KMS-11 (cell line): ENCODE measurements at regions not wholly inside any gene's neighbourhood (a gene's known extent, or its start where the extent isn't known, plus 50 kb on each side); places are given as distances from the start of the nearest gene placed in this dataset.

ENCODE experiments used
- H2AFZ ChIP-seq: fragments of 200-600 bp; sonication (generic); 2 replicates; pipeline ENCODE4 v1.6.1; 2016; ENCODE audit warnings: antibody characterized with exemption, mixed run types, low read depth
- H3K27ac ChIP-seq: fragments of 200-600 bp; sonication (generic); 2 replicates; pipeline ENCODE4 v1.6.1; 2016; ENCODE audit warnings: mild to moderate bottlenecking, mixed run types
- H3K27me3 ChIP-seq: fragments of 200-600 bp; sonication (generic); 2 replicates; pipeline ENCODE4 v1.6.1; 2017; ENCODE audit warnings: mild to moderate bottlenecking, low read depth, mixed run types, moderate library complexity; ENCODE audit not compliant: insufficient read depth
- H3K36me3 ChIP-seq: fragments of 200-600 bp; sonication (generic); 2 replicates; pipeline ENCODE4 v1.6.1; 2017; ENCODE audit warnings: mild to moderate bottlenecking, mixed run types; ENCODE audit not compliant: insufficient read depth
- H3K4me1 ChIP-seq: fragments of 200-600 bp; sonication (generic); 2 replicates; pipeline ENCODE4 v1.6.1; 2016; ENCODE audit warnings: mild to moderate bottlenecking, low read depth, mixed run types; ENCODE audit not compliant: poor library complexity, severe bottlenecking
- H3K4me2 ChIP-seq: fragments of 200-600 bp; sonication (generic); 2 replicates; pipeline ENCODE4 v1.7.0; 2016; ENCODE audit warnings: mild to moderate bottlenecking, mixed run types
- H3K4me3 ChIP-seq: fragments of 200-600 bp; sonication (generic); IDR thresholded peaks from 2 replicates; pipeline ENCODE4 v1.6.1; 2017; ENCODE audit warnings: low read depth, low read length, mixed read lengths; ENCODE audit not compliant: insufficient read depth
- H3K79me2 ChIP-seq: fragments of 200-600 bp; sonication (generic); 2 replicates; pipeline ENCODE4 v1.6.1; 2016; ENCODE audit warnings: low read depth, mixed run types; ENCODE audit not compliant: insufficient read depth
- H3K9ac ChIP-seq: fragments of 200-600 bp; sonication (generic); 2 replicates; pipeline ENCODE4 v1.6.1; 2016; ENCODE audit warnings: mild to moderate bottlenecking, mixed run types
- H4K20me1 ChIP-seq: fragments of 200-600 bp; sonication (generic); 2 replicates; pipeline ENCODE4 v1.6.1; 2016; ENCODE audit warnings: mild to moderate bottlenecking, mixed run types; ENCODE audit not compliant: insufficient read depth
- TF ChIP-seq, protein P1 (sequence below): fragments of 200-600 bp; sonication (generic); conservative IDR thresholded peaks from 2 replicates; pipeline ENCODE4 v1.6.1; 2017; ENCODE audit warnings: low read depth, mild to moderate bottlenecking, antibody characterized with exemption, low read length, moderate library complexity, mixed read lengths

DNA sequence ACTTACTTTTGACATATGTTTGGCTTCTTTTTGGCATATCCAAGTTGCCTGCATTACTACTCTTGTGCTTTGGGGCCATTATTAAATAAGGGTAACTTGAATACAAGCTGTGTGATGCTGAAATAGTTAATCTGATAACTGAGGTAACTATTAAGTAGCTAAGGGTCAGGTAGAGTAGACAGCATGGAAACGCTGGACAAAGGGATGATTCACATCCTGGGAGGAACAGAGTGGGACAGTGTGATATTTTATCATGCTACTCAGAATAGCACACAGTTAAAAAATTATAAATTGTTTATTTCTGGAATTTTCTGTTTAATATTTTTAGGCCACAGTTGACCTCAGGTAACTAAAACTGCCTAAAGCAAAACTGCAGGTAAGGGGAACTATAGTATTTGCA, 483.9 kb downstream of the RFPL4B start:
- H2AFZ ChIP-seq, result no peak overlapping the region
- no peak overlapping the region for H3K4me2 ChIP-seq
- H4K20me1 ChIP-seq, result no peaks in the 10 kb centered on the region
- TF ChIP-seq, protein P1, sequence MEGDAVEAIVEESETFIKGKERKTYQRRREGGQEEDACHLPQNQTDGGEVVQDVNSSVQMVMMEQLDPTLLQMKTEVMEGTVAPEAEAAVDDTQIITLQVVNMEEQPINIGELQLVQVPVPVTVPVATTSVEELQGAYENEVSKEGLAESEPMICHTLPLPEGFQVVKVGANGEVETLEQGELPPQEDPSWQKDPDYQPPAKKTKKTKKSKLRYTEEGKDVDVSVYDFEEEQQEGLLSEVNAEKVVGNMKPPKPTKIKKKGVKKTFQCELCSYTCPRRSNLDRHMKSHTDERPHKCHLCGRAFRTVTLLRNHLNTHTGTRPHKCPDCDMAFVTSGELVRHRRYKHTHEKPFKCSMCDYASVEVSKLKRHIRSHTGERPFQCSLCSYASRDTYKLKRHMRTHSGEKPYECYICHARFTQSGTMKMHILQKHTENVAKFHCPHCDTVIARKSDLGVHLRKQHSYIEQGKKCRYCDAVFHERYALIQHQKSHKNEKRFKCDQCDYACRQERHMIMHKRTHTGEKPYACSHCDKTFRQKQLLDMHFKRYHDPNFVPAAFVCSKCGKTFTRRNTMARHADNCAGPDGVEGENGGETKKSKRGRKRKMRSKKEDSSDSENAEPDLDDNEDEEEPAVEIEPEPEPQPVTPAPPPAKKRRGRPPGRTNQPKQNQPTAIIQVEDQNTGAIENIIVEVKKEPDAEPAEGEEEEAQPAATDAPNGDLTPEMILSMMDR, result no peak
- H3K27ac ChIP-seq, result no peak overlapping the region
- no peaks in the 10 kb centered on the region for H3K36me3 ChIP-seq
- H3K4me3 ChIP-seq, result no peak overlapping the region
- no peaks in the 10 kb centered on the region for H3K27me3 ChIP-seq
- H3K4me1 ChIP-seq, result no peaks in the 10 kb centered on the region
- H3K9ac ChIP-seq, result no peak overlapping the region
- no peaks in the 10 kb centered on the region for H3K79me2 ChIP-seq

DNA sequence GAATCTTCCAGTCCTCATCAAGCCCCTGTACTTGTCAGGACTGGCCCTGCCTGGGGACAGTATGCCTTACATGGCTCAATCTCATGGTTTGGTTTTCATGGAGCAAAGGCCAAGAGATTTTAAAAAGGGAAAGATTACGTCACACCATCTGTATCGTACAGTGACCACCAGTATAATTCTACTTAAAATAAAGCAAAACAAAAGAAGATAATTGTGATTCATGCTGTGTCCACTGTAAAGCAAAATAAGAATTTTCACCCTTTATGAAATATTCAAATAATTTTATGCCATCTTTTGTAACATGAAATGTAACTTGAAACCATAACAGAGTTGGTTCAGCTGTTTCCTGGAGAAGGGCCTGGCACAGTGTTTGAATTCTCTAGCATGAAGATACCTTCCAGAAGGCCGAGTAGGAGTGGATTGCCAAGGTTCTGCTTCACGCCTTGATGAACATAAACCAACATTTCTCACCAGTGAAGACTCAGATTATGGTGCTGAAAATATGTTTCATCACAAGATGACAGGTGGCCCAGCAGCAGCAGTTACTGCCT, 486.5 kb downstream of the RFPL4B start:
- no peaks in the 10 kb centered on the region for H3K36me3 ChIP-seq
- H3K9ac ChIP-seq, result no peak overlapping the region
- no peak overlapping the region for H3K4me3 ChIP-seq
- no peaks in the 10 kb centered on the region for H3K4me1 ChIP-seq
- no peaks in the 10 kb centered on the region for H3K27me3 ChIP-seq
- no peak overlapping the region for H3K4me2 ChIP-seq
- TF ChIP-seq, protein P1, result no peak
- H3K79me2 ChIP-seq, result no peaks in the 10 kb centered on the region
- no peaks in the 10 kb centered on the region for H4K20me1 ChIP-seq
- no peak overlapping the region for H2AFZ ChIP-seq
- no peak overlapping the region for H3K27ac ChIP-seq

DNA sequence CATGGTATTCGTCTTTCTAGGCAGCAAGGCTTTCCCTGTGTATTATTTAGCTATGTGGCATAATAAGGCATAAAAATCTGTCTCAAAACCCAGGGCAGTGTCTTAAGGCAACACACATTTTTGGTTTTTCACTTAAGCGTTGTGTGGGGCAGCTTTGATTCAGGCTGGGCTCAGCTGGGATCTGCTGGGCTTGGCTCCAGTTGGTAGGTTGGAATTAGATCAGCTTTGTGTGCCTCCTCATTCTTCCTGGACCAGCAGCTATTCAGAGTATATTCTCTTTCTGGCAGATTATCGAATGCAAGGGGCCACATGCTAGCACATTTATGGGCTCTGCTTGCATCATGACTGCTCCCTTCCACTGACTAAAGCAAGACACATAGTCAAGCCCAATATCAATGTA, 487.9 kb downstream of the RFPL4B start:
- no peak overlapping the region for H3K4me2 ChIP-seq
- H3K79me2 ChIP-seq, result no peaks in the 10 kb centered on the region
- H3K27me3 ChIP-seq, result no peaks in the 10 kb centered on the region
- no peak overlapping the region for H2AFZ ChIP-seq
- no peak overlapping the region for H3K27ac ChIP-seq
- H4K20me1 ChIP-seq, result no peaks in the 10 kb centered on the region
- H3K9ac ChIP-seq, result no peak overlapping the region
- no peaks in the 10 kb centered on the region for H3K4me1 ChIP-seq
- TF ChIP-seq, protein P1, result no peak
- no peak overlapping the region for H3K4me3 ChIP-seq
- no peaks in the 10 kb centered on the region for H3K36me3 ChIP-seq

DNA sequence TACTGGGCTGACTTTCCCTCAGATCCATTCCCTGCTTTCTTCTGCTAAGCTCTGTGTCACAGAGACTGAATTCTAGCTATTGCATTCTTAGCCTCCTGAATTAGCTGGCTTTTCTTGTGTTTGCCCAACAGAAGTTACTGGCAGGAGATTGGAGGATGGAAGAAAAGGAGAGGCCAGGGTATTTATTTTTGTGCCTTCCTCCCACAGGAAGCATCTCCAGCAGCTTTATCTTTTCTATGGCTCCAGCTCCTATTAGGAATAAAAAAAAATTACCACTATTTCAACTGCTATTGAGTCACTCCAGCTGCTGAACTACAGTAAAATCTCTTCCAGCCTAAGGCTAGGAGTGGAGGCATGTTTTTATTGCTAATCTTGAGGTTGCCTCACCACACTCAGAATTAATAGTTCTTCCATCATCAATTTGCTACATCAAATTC, 492.4 kb downstream of the RFPL4B start:
- TF ChIP-seq, protein P1, result no peak
- Histone ChIP-seq H3K9ac (no peak overlapping the region), H3K4me3 (no peak overlapping the region), H3K27me3 (no peaks in the 10 kb centered on the region), H3K27ac (no peak overlapping the region), H3K4me2 (no peak overlapping the region), H3K79me2 (no peaks in the 10 kb centered on the region), H4K20me1 (no peaks in the 10 kb centered on the region), H2AFZ (no peak overlapping the region), H3K36me3 (no peaks in the 10 kb centered on the region), H3K4me1 (no peaks in the 10 kb centered on the region)
